Esophagus squamous epithelium (tissue), 5 donors: ENCODE measurements at regions not wholly inside any gene's neighbourhood (a gene's known extent, or its start where the extent isn't known, plus 50 kb on each side); places are given as distances from the start of the nearest gene placed in this dataset.

Experiments used
- DNase-seq: peaks from one replicate; lab custom pipeline; 2025; lab: John Stamatoyannopoulos, UW
- H3K27ac ChIP-seq, 4 donors: fragments of 200-600 bp; sonication (generic); one replicate each; pipeline ENCODE4 v1.5.1; 2016 to 2019; ENCODE audit warnings: mild to moderate bottlenecking in 1 of 4
- H3K27me3 ChIP-seq, 4 donors: fragments of 200-600 bp; sonication (generic); 1 replicate in 3 of 4; 2 replicates in 1 of 4; pipeline versions ENCODE4 v1.5.1 to v1.6.0; 2017 to 2021; ENCODE audit warnings: antibody characterized with exemption in 1 of 4
- H3K36me3 ChIP-seq, 3 donors: fragments of 200-600 bp; sonication (generic); one replicate each; pipeline ENCODE4 v1.5.1; 2016 to 2019
- H3K4me1 ChIP-seq, 3 donors: fragments of 200-600 bp; sonication (generic); one replicate each; pipeline ENCODE4 v1.5.1; 2017 to 2019
- H3K4me3 ChIP-seq, 4 donors: fragments of 200-600 bp; sonication (generic); 1 replicate in 3 of 4; 2 replicates in 1 of 4; pipeline ENCODE4 v1.5.1; 2016 to 2019; ENCODE audit warnings: mild to moderate bottlenecking in 2 of 4, moderate library complexity in 1 of 4
- H3K9me3 ChIP-seq, 3 donors: fragments of 200-600 bp; sonication (generic); one replicate each; pipeline ENCODE4 v1.5.1; 2016 to 2019
- CTCF ChIP-seq, 6 experiments: fragments of 450-650 bp in 4 of 6; fragments of 200-600 bp in 2 of 6; sonication (generic) in 2 of 6; IDR thresholded peaks; one replicate each; pipeline ENCODE4 v1.5.1; 2016 to 2019; ENCODE audit warnings: antibody characterized with exemption in 6 of 6, mild to moderate bottlenecking in 4 of 6, moderate library complexity in 4 of 6
- POLR2A ChIP-seq, 4 donors: fragments of 450-650 bp; IDR thresholded peaks; one replicate each; pipeline ENCODE4 v1.6.1; 2017; ENCODE audit warnings: antibody characterized with exemption in 4 of 4, mild to moderate bottlenecking in 4 of 4, moderate library complexity in 3 of 4
- WGBS, 2 donors: methylation state at CpG; one replicate each; pipeline ENCODE4 v1.1.5; 2018; 5-methylcytosine and 5-hydroxymethylcytosine counted together
- intact Hi-C: fragments of 100-400 bp; cut with DNase I; formaldehyde crosslinking; loops from one replicate; pipeline ENCODE4 v1.15.0; 2022
- donor health status: DM: yes; HTN: yes; CAD: no.

GRCh38 chr13:100917011-100917410 lies 242.4 kb upstream of the TMTC4 start:
- TF ChIP-seq POLR2A (IDR thresholded peaks at IDR 0.05), result no peak
- TF ChIP-seq CTCF (IDR thresholded peaks at IDR 0.05), result no peak
- Histone ChIP-seq H3K27ac (no peak overlapping the region), H3K27me3 (no peaks in the 10 kb centered on the region), H3K36me3 (no peaks in the 10 kb centered on the region), H3K4me3 (no peak overlapping the region), H3K4me1 (no peaks in the 10 kb centered on the region), H3K9me3 (no peaks in the 10 kb centered on the region)
- intact Hi-C loops, result no loop called here
- DNase-seq, result no peak
- 53 to 61% methylated on average over 3 of the region's 3 CpGs for WGBS, 2 donors

DNA sequence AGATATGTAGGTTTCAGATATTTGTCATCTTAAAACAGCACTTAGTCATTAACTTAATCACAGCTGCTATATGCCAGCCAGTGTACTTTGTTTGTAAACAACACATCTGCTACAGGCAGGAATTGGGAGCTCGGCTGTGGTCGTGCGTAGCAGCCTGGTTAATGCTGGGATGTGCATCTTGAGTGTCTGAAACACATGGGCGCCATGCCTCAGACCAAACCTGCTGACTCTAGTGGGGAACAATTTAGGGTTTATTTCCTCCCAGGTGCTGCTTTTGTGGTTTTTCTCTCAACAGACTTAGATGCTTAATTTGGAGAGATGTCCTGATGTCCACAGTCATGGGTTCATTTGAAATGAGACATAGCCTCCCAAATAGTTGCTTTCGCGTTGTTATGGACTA lies 238.5 kb upstream of the TMTC4 start:
- H3K27ac ChIP-seq, result no peak overlapping the region
- no peaks in the 10 kb centered on the region for H3K4me1 ChIP-seq
- intact Hi-C loops, result no loop called here
- DNase-seq, result no peak
- no peaks in the 10 kb centered on the region for H3K9me3 ChIP-seq
- H3K27me3 ChIP-seq, result no peaks in the 10 kb centered on the region
- H3K36me3 ChIP-seq, result no peaks in the 10 kb centered on the region
- H3K4me3 ChIP-seq, result no peak overlapping the region
- TF ChIP-seq CTCF (IDR thresholded peaks at IDR 0.05) (no peak), POLR2A (IDR thresholded peaks at IDR 0.05) (no peak)
- 52 to 94% methylated on average over 2 to 5 of the region's 6 CpGs for WGBS, 2 donors

GRCh38 chr13:100904293-100904976 lies 229.8 kb upstream of the TMTC4 start:
- no peaks in the 10 kb centered on the region for H3K4me1 ChIP-seq
- TF ChIP-seq POLR2A (IDR thresholded peaks at IDR 0.05), result no peak
- no peak for DNase-seq
- no peaks in the 10 kb centered on the region for H3K36me3 ChIP-seq
- H3K27ac ChIP-seq, result no peak overlapping the region
- no peaks in the 10 kb centered on the region for H3K27me3 ChIP-seq
- intact Hi-C loops, result no loop called here
- 47 to 55% methylated on average over 3 of the region's 3 CpGs for WGBS, 2 donors
- H3K9me3 ChIP-seq, result no peaks in the 10 kb centered on the region
- no peak overlapping the region for H3K4me3 ChIP-seq

- intact Hi-C loops, result no loop called here
- no peak for DNase-seq
- no peaks in the 10 kb centered on the region for H3K27me3 ChIP-seq
- TF ChIP-seq POLR2A (IDR thresholded peaks at IDR 0.05) (no peak), CTCF (IDR thresholded peaks at IDR 0.05) (no peak)
- no peak overlapping the region for H3K27ac ChIP-seq
- no peaks in the 10 kb centered on the region for H3K36me3 ChIP-seq
- H3K4me3 ChIP-seq, result no peak overlapping the region
- H3K4me1 ChIP-seq, result no peaks in the 10 kb centered on the region
- H3K9me3 ChIP-seq, result no peaks in the 10 kb centered on the region
- WGBS, 2 donors, result 56 to 64% methylated on average over 5 of the region's 5 CpGs
Measured at GRCh38 chr13:100899720-100900316, 225.2 kb upstream of the TMTC4 start.

- Histone ChIP-seq H3K27ac (no peak overlapping the region), H3K36me3 (no peaks in the 10 kb centered on the region), H3K9me3 (no peaks in the 10 kb centered on the region), H3K27me3 (no peaks in the 10 kb centered on the region), H3K4me1 (no peaks in the 10 kb centered on the region), H3K4me3 (no peak overlapping the region)
- TF ChIP-seq POLR2A (IDR thresholded peaks at IDR 0.05) (no peak), CTCF (IDR thresholded peaks at IDR 0.05) (no peak)
- no peak for DNase-seq
- WGBS, 2 donors, result 50 to 57% methylated on average over 1 of the region's 1 CpG
- intact Hi-C loops, result no loop called here
Measured at GRCh38 chr13:100898431-100898830, 223.8 kb upstream of the TMTC4 start.
